ENCODE measurements at regions not wholly inside any gene's neighbourhood (a gene's known extent, or its start where the extent isn't known, plus 50 kb on each side); places are given as distances from the start of the nearest gene placed in this dataset.

GRCh38 chr2:128755695-128756364, 437.2 kb upstream of the HS6ST1 start:
- TF ChIP-seq EZH2 (IDR thresholded peaks at IDR 0.05; ENCODE audit: low read length, unreplicated experiment) (no peak), CTCF (conservative IDR thresholded peaks at IDR 0.05; ENCODE audit: low read depth, low read length) (no peak), EZH2phosphoT487 (IDR thresholded peaks at IDR 0.05; ENCODE audit: borderline replicate concordance, low read length) (no peak)
- Histone ChIP-seq H4K20me1 (ENCODE audit: low read length) (no peaks in the 10 kb centered on the region), H3K9ac (ENCODE audit: low read length) (no peak overlapping the region), H3K27me3 (ENCODE audit: low read length) (peaks cover 36% of the 10 kb centered on the region), H3K27ac (ENCODE audit: low read length) (no peak overlapping the region), H3K36me3 (ENCODE audit: low read depth, low read length) (no peaks in the 10 kb centered on the region), H3K9me3 (ENCODE audit: low read length) (no peaks in the 10 kb centered on the region), H2AFZ (ENCODE audit: low read length) (no peak overlapping the region), H3F3A (ENCODE audit: low read length, unreplicated experiment) (no peaks in the 10 kb centered on the region), H3K79me2 (ENCODE audit: low read length) (no peaks in the 10 kb centered on the region), H3K4me2 (ENCODE audit: low read length) (no peak overlapping the region), H3K9me2 (replicated peaks; ENCODE audit: low read length) (no peaks in the 10 kb centered on the region), H3K4me1 (ENCODE audit: insufficient read depth, low read length) (no peaks in the 10 kb centered on the region), H3K4me3 (ENCODE audit: low read length) (no peak overlapping the region)
- intact Hi-C loops (cut with micrococcal nuclease) = no loop called here
- no peak for DNase-seq
- CTCF ChIA-PET = no interaction called here
- no TSS peak for BruUV-seq (replicated peaks)
- POLR2A ChIA-PET (ENCODE audit: unreplicated experiment) = interaction anchor here (0.6 kb wide), 1 partner anchor 971 kb away, joined by 4 read pairs; no protein-coding TSS in a partner anchor
- no peak for ATAC-seq

- Histone ChIP-seq H3K4me1 (ENCODE audit: insufficient read depth, low read length) (no peaks in the 10 kb centered on the region), H3K27ac (ENCODE audit: low read length) (no peak overlapping the region), H4K20me1 (ENCODE audit: low read length) (no peaks in the 10 kb centered on the region), H3K9me3 (ENCODE audit: low read length) (no peaks in the 10 kb centered on the region), H3K9me2 (replicated peaks; ENCODE audit: low read length) (no peaks in the 10 kb centered on the region), H3F3A (ENCODE audit: low read length, unreplicated experiment) (no peaks in the 10 kb centered on the region), H3K79me2 (ENCODE audit: low read length) (no peaks in the 10 kb centered on the region), H3K27me3 (ENCODE audit: low read length) (peaks cover 31% of the 10 kb centered on the region), H3K36me3 (ENCODE audit: low read depth, low read length) (no peaks in the 10 kb centered on the region), H3K9ac (ENCODE audit: low read length) (no peak overlapping the region), H2AFZ (ENCODE audit: low read length) (no peak overlapping the region), H3K4me2 (ENCODE audit: low read length) (no peak overlapping the region), H3K4me3 (ENCODE audit: low read length) (no peak overlapping the region)
- ChIA-PET POLR2A (ENCODE audit: unreplicated experiment) (no interaction called here), CTCF (no interaction called here)
- no TSS peak for BruUV-seq (replicated peaks)
- no peak for TF ChIP-seq EZH2phosphoT487 (IDR thresholded peaks at IDR 0.05; ENCODE audit: borderline replicate concordance, low read length)
- no peak for TF ChIP-seq CTCF (conservative IDR thresholded peaks at IDR 0.05; ENCODE audit: low read depth, low read length)
- no peak for TF ChIP-seq EZH2 (IDR thresholded peaks at IDR 0.05; ENCODE audit: low read length, unreplicated experiment)
- DNase-seq = no peak
- ATAC-seq = no peak
- intact Hi-C loops (cut with micrococcal nuclease) = no loop called here
These were observed 437.7 kb upstream of the HS6ST1 start for GRCh38 chr2:128756365-128756717.

- no peak overlapping the region for H3K4me3 ChIP-seq (ENCODE audit: low read length)
These were observed 447.1 kb upstream of the HS6ST1 start for GRCh38 chr2:128765811-128766210.

More at GRCh38 chr2:128765811-128766210, 447.1 kb upstream of the HS6ST1 start:
- CTCF ChIA-PET = no interaction called here
- Histone ChIP-seq H3K4me2 (ENCODE audit: low read length) (no peak overlapping the region), H2AFZ (ENCODE audit: low read length) (no peak overlapping the region), H4K20me1 (ENCODE audit: low read length) (no peaks in the 10 kb centered on the region), H3K9me2 (replicated peaks; ENCODE audit: low read length) (no peaks in the 10 kb centered on the region), H3K4me1 (ENCODE audit: insufficient read depth, low read length) (no peaks in the 10 kb centered on the region), H3K27ac (ENCODE audit: low read length) (no peak overlapping the region), H3F3A (ENCODE audit: low read length, unreplicated experiment) (no peaks in the 10 kb centered on the region), H3K27me3 (ENCODE audit: low read length) (no peaks in the 10 kb centered on the region), H3K79me2 (ENCODE audit: low read length) (no peaks in the 10 kb centered on the region), H3K36me3 (ENCODE audit: low read depth, low read length) (no peaks in the 10 kb centered on the region), H3K9ac (ENCODE audit: low read length) (no peak overlapping the region), H3K9me3 (ENCODE audit: low read length) (no peaks in the 10 kb centered on the region)
- ATAC-seq (no peak), DNase-seq (no peak)
- BruUV-seq (replicated peaks) = no TSS peak
- intact Hi-C loops (cut with micrococcal nuclease) = no loop called here
- no peak for TF ChIP-seq CTCF (conservative IDR thresholded peaks at IDR 0.05; ENCODE audit: low read depth, low read length)
- TF ChIP-seq EZH2phosphoT487 (IDR thresholded peaks at IDR 0.05; ENCODE audit: borderline replicate concordance, low read length) = no peak
- POLR2A ChIA-PET (ENCODE audit: unreplicated experiment) = no interaction called here
